Uterus (tissue), 2 donors: ENCODE measurements at regions not wholly inside any gene's neighbourhood (a gene's known extent, or its start where the extent isn't known, plus 50 kb on each side); places are given as distances from the start of the nearest gene placed in this dataset.

Experiments used
- POLR2A ChIP-seq, 2 donors: fragments of 450-650 bp; IDR thresholded peaks; one replicate each; pipeline ENCODE4 v1.6.1; 2016; ENCODE audit warnings: antibody characterized with exemption in 2 of 2, mild to moderate bottlenecking in 1 of 2, moderate library complexity in 1 of 2
- TF ChIP-seq, protein P1 (sequence below), 4 experiments: fragments of 200-600 bp in 2 of 4; fragments of 450-650 bp in 2 of 4; sonication (generic) in 2 of 4; IDR thresholded peaks; one replicate each; pipeline ENCODE4 v1.5.1; 2016 to 2019; ENCODE audit warnings: antibody characterized with exemption in 4 of 4, mild to moderate bottlenecking in 2 of 4, moderate library complexity in 1 of 4

DNA sequence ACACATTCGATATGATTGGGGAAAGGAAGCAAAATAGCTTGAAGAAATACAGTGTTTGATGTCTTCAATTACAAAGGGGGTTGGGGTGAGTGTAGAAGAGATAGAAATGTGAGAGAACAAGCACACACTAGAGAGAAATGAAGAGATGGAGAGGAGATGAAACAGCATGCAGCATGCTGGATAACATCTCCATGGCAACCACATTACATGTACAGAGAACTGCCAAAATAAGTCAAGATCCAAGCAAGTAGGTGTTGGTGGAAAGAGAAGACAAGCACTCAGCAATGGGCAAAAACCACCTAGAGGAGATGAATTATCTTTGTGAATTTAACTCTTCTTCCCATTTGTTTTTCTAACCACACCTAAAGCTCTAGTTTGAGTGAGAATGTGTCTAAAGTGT, 289.8 kb downstream of the GRIN2B start:
- TF ChIP-seq, protein P1, sequence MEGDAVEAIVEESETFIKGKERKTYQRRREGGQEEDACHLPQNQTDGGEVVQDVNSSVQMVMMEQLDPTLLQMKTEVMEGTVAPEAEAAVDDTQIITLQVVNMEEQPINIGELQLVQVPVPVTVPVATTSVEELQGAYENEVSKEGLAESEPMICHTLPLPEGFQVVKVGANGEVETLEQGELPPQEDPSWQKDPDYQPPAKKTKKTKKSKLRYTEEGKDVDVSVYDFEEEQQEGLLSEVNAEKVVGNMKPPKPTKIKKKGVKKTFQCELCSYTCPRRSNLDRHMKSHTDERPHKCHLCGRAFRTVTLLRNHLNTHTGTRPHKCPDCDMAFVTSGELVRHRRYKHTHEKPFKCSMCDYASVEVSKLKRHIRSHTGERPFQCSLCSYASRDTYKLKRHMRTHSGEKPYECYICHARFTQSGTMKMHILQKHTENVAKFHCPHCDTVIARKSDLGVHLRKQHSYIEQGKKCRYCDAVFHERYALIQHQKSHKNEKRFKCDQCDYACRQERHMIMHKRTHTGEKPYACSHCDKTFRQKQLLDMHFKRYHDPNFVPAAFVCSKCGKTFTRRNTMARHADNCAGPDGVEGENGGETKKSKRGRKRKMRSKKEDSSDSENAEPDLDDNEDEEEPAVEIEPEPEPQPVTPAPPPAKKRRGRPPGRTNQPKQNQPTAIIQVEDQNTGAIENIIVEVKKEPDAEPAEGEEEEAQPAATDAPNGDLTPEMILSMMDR (IDR thresholded peaks at IDR 0.05) = no peak
- no peak for TF ChIP-seq POLR2A (IDR thresholded peaks at IDR 0.05)
